HUDEP-2 (cell line): ENCODE measurements at regions not wholly inside any gene's neighbourhood (a gene's known extent, or its start where the extent isn't known, plus 50 kb on each side); places are given as distances from the start of the nearest gene placed in this dataset.

Experiments
- DNase-seq, 76 experiments: peaks; one replicate each; lab custom pipeline; 2025; ENCODE audit not compliant: unreplicated experiment in 76 of 76; lab: John Stamatoyannopoulos, UW

DNA sequence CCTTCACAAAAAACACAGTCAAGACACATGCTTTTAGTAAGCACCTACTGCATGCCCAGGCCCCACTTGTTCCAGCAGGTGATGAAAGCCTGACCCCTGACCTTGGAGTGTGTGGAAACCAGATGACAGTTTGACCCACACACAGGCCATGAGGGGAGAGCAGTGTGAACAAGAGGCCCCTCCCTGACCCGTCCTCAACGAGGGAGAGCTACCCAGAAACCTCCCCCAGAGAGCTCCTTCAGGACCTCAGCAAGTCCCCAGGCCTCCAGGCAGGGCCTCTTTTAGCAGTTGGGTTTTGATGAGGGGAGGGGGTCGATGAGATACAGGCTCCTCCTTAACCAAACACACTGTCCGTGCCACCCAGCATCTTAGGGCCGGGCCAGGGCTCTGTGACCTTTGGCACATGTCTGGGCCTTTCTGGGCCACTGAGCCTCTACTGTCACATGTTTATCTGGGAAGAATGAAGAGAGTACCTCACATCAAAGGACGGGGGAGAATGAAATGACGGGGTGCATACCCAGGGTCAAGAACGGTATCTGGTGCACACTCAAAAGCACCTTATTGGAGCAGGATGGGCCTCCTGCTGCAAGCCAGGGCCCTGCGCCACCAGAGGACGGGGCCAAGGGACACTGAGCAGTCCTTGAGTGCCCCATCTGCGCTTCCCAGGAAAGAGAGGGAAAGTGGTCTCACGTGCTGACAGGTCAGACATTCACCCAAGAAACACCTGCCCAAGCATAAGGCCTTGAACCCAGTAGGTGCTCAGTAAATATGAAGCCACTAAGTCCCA is 202.6 kb upstream of the ZMIZ1 start:
- DNase-seq, result no peak

DNA sequence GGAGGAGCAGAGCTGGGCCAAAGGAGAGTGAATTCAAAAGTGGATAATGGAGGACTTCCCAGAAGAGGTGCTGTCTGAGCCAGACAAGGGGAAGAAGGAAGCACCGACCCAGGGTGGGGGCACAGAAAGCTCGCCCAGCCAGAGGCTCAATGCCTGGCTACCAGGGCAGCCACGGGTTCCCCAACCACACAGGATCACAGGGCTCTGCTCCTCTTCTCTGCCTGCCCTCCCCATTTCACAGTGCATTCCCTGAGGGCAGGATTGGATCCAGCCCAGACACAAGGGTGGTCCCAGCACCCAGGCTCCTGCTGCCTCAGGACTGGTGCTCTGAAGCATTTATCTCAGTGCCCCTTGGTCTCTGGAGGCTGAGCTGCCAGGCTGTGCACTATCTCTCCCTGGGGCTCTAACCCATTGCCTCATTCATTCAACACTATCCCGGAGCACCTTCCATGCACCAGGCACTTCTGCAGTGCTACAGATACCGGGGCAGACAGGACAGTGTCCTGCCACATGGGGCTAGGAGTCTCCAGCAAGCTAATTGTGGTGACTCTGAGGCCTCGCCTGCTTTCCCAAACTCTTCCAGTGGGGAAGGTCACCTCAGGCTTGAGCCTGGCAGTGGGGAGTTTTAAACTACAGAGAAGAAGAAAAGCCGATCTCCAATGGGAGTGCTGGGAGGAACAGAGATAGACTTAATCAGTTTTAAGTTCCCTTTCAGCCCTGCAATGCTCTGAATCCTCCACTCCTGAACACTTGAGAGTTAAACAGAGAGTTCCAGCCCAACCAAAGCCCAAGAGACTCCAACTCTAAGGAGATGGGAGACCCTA is 201.8 kb upstream of the ZMIZ1 start:
- no peak for DNase-seq

DNA sequence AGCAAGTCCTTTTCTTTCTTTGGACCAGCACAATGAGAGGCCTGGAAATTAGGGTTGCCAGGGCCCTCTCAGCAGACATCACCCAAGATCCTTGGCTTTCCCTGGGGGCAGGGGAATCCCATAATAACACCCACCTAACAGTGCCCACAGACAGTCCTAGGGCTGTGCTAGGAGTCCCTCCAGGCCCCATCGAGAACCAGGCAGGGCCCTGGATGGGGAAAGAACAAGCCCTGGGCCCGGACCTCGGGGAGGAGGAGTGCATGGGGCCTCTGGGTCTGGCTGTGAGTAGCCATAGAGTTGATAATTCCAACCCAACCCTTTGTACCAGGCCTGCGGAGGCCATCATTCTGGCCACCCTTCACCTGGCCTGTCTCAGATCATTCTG is 201.2 kb upstream of the ZMIZ1 start:
- no peak for DNase-seq

DNA sequence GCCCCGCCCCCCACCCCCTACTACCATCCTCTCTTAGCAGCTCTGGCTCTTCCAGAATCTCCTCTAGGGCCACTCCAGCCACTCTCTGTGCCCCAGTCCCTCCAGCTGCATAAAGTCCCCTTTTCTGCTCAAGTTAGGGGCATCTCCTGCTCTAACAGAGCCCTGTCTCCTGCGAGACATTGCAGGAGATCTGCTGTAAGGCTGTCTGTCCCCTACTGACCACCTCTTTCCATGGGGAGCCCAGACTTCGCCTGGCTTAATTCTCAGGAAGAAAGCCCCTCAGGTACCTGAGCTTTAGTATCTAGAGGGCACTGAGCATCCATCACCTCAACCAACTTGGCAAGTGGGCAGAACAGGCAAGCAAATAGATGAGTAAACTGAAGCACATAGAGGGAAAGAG is 200.7 kb upstream of the ZMIZ1 start:
- no peak for DNase-seq

DNA sequence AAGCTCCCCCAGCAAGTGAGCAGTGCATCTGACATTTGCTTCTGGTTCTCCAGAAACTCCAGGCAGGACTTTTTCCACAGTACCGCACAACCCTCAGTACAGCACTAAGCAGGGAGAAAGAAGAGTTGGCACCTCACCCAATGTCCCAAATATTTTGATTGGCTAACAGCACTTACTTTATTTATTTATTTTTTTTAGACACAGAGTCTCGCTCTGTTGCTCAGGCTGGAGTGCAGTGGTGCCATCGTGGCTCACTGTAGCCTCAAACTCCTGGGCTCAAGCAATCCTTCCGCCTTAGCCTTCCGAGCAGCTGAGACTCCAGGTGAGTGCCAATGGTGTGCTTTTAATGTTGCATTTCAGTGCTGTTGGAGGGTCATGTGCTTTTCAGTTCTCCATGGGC is 200.3 kb upstream of the ZMIZ1 start:
- no peak for DNase-seq

DNA sequence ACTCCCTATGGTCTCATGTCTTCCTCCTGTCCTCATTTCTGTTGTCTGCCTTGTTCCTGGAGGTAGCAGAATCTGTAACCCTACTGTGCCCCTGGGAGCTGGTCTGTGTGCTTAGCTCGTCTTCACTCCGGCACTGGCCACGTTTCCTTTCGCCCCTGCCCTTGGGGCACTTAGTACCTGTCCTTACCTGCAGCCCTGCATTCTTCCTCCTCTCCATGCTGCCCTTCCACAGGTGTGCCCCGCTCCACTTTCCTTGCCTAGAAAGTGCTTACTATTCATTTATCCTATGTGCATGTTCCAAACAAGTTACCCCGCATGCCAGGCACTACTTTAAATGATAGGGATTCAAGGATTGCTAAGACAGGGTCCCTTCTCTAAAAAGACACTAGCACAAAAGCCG is 199.9 kb upstream of the ZMIZ1 start:
- no peak for DNase-seq

DNA sequence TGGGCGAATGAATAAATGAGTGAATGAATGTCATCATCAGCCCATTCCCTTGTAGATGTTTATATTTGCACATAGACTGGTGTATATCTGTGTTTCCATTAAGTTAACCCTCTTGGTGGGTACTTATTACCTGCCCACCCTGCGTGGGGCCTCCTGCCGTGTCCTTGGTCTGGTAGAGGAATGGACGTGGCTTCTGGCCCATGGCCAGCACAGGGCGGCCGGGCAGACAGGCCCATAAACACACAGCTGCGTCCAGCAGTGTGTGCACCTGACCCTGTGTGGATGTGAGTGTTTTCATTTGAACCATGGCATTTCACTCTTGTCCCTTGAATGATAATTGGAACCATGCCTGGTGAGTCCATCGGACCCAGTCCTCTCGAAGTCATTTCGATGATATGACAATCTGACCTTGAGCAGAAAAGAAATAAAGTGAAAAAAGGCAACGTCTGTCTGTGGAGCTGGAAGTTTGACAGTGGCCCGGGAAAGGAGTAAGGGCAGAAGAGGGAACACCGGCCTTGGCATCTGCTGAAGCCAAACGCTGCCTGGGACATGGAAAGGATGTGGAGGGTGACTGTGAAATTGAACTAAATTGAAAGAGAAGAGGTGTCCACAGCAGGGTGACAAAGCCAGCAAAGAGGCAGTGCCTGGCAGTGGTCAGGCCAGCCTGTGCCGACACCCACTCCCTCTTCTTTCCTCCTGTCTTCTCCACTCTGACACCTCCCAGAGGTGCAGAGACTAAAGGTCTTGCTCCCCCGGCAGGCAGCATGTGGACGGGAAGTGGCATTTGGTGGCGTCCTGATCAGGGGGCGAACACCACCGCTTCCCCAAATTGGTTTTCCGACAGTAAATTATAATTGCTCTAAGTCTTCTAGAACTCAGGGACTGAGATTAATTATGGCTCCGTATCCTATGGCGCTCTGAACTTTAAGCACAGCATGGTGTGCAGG is 199.0 kb upstream of the ZMIZ1 start:
- DNase-seq, result no peak

DNA sequence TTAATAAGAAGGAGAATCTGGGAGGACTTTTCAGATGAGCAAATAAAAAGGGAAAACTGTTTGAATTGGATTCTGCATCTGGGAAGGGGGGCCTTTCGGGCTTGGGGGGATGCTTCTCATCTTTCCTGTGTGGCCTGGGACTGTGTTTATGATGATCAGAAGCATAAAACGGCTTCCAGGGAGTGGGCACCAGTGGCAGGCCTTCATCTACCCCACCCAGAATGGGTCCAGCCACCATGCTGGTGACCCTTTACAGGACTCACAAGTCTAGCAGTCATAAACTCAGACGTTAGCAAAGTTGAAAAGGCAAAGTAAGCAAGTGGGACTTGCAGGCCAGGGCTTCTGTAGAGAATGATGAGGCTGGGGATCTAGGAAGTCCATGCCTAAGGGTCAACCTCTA is 198.3 kb upstream of the ZMIZ1 start:
- no peak for DNase-seq

DNA sequence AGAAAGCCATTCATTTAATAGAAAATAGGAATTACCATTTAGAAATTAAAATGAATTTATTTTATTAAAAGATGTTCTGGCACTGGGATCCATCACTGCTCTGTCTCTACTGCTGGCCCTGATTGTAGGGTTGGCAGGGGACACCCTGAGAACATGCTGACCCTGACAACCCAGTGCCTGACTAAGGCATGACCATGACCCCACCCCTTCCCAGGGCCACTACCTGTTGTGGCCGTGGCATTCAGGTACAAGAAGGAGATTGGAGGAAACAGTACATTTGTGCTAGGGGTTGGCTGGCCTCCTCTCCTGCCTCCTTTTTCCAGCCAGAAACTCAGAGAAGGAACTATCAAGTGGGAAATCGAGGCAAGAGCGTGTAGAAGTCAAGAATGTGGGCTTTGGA is 197.0 kb upstream of the ZMIZ1 start:
- no peak for DNase-seq

DNA sequence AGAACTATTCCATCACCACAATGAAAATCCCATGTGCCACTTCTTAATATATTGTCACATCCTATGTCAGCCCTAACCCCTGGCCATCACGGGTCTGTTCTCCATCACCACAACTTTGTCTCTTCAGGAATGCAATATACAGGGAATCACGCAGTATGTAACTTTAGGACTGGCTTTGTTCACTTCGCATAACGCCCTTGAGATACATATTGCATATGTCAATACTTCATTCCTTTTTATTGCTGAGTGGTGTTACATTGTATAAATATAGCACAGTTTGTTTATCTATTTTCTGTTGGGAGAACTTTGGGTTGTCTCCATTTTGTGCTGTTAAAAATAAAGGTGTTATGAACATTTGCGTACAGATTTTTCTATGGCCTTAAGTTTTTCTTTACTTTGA is 195.4 kb upstream of the ZMIZ1 start:
- no peak for DNase-seq

DNA sequence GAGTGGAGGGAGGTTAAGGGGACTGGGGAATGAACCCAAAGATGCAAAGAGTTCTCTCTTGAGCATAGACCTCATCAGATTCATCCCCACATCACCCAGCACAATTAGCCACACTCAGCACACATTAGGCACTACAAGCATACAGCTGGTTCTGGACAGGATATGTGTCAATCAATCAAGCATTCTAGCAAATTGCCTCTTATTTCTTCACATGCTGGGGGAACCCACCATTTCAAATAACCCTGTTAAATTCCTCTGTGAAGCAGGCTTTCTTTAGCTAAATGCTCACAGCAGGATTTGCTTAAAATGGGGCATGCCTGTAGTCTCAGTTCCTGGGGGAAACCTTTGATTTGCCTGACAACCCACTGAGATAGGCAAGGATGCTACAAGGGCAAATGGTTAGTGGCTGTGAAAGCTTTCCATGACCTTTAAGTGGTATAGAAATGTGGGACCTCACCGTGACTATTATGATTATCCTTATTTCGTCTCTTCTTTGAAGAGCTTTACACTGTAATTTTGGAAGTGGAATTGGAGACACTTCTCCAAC is 193.4 kb upstream of the ZMIZ1 start:
- no peak for DNase-seq

DNA sequence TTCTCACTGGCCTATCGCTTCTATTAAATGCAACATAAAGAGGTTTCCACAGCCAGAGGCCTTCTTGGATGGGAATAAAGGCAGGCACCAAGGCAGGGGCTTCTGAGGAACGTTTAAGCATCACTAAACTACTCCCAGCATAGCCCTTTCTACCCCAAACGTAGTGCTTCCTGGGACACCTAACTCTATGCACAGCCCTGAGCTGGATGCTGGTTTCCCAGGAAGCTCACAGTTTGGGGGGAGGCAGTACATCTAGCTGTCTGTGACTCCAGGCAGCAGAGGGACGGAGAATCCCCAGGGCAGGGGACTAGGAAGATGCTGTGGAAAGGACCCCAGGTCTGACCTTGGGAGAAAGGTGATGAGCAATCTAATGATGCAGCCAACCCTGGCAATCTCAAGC is 192.8 kb upstream of the ZMIZ1 start:
- no peak for DNase-seq

DNA sequence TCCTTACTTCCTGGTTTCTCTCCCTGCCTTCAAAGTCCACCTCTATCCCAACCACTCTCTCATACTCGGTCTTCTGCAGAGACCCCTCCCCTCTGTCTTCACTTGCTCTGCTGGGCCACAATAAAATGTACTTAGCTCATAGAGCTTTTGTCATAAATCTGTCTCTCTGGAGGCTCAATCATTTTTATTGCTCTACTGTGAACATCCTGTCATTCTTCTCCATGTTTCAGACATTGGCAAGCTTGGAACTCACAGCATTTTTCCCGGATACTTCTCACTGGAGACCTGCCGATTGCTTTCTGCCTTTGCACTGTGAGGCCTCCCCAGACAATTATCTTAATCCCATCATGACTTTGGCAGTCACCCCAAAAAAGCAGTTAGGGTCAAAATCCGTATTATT is 192.3 kb upstream of the ZMIZ1 start:
- DNase-seq, result no peak

DNA sequence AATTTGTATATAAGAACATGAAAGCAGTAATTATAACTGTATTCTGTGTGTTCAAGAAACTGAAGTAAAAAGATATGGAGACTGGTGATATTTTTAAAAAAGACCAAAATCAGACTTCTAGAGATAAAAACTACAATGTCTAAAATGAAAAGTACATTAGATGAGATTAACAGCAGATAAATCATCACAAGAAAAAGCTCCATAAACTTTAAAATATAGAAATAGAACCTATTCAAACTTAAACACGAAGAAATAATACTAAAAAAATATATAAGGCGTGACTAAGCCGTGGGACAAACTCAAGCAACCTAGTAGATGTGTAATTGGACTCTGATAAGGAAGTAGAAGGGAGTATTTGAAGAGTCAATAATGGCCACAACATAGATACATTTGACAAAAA is 189.1 kb upstream of the ZMIZ1 start:
- DNase-seq, result no peak

DNA sequence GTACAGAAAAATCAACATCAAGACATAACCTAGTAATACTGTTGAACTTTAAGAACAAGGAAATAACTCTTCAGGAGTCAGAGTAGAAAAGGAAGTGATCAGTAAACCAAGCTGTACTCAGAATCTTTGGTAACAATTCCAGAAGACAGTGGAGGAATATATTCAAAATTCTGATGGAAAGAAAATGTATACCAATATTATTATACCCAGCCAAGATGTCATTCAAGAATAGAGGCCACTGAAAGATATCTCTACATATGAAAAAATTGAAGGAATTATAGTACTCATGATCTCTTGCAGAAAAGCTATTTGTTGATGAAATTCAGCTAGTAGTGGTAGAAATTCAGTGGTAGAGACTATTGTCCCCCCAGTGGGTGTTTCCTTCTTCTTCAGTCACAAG is 182.6 kb upstream of the ZMIZ1 start:
- DNase-seq, result no peak

DNA sequence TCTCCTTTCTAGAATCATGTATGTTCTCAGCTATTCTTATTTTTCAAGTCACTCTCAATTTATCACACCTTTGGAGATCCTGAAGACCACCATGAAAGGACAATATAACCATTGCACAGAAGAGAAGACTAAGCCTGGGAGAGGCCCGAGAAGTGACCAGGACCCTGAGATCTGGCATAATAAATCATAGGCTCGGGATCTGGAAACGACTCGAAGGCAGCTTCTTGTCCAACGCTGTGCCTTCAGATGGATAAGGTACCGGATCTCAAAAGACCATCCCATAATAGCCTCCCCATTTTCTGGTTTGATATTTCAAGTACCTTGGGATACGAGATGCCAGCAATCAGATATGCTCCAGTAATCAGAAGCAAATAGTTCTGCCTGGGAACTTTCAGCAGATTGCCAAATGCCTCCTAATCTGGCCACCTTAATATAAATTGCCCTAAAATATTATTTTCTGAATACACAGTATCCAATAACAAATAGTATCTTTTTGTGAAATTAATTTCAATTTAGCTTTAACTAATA is 179.2 kb upstream of the ZMIZ1 start:
- DNase-seq, result no peak

DNA sequence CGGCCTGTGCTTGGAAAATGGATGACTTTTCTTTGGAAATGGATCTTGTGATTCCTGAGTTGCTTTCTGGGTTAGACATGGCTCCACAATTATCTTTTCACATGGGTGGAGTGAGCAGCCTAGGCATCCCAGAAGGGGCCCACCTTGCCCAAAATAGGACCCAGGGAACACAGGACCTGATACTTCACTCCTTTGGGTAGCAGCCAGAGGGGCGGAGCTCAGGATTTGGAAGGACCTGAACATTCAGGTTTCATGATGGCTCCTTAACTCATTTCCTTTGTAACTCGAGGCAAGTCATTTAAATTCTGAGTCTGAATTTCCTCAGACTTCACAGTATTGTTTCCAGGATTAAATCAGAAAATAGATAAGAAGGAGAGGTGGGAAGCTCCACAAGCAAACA is 178.3 kb upstream of the ZMIZ1 start:
- DNase-seq, result no peak

DNA sequence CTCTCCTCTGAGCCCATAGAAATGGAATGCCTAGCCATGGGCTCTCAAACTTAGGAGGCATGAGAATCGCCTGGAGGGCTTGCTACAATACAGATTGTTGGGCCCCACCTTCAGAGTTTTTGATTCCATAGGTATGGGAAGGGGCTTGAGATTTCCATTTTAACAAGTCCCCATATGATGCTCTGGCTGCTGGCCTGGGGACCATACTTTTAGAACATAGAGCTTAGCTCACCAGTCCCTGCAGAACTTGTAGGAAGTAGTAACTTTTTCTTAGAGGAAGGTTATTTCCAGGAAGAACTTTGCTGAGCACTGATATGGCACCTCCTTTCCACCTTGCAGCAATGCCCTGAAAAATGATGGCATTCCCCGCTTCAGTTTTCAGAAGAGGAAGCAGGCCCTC is 177.0 kb upstream of the ZMIZ1 start:
- no peak for DNase-seq

DNA sequence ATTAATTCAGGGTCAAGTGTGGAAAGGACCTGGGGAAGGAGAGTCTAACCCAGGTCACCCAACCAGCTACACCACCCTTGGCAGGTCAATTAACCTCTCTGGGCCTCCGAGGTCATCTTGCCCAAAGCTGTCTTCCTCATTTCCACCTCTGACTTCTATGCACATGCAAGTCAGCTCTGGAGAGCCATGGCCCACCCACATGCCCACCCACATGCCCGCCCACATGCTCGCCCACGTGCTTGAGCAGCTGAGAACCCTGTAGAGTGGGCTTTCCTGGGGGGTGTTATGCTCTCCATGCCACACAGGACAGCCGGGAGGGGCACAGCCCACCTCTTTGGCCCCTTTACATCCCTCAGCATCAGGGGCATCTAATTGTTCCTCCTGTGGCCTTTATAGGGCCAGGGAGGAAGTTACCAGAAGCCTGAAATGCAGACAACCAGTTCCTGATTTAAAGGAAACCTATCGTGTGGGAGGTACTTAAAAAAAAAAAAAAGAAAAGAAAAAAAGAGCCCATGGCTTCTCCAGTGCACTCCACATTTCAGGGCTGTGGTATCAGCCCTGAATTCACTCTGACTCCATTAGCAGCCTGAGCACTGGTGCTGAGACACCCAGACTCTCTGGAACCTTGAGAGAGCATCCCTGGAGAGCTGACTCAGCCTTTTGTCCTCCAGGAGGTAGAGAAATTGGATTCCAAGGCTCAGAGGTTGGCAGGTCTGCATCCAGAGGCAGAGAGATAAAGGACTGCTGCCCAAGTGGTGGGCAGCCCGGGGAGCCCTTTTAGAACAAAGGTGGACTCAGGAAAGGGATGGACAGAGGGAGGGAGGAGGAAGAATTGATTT is 176.2 kb upstream of the ZMIZ1 start:
- DNase-seq, result no peak

DNA sequence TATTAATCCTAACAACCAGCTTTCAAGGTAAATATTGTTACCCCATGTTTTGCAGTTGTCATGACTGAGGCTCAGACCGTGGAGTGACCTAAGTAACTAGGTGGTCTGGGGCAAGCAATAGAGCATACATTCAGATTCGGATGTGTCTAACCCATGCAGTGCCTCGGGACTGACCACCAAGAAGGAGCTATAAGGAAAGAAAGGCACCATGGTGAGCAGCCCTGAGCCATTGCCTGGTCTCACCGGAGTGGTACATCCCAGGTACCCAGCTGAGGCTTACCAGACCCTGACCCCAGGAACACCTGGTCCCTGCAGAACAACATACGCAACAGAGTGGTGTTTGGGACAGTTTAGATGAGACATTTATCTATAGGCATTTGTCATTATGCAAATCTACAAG is 175.5 kb upstream of the ZMIZ1 start:
- no peak for DNase-seq
